Liver (tissue), 8 donors: ENCODE measurements at regions not wholly inside any gene's neighbourhood (a gene's known extent, or its start where the extent isn't known, plus 50 kb on each side); places are given as distances from the start of the nearest gene placed in this dataset.

ENCODE experiments used
- DNase-seq: peaks from one replicate; pipeline ENCODE4 v3.0.0-alpha.2; 2017; ENCODE audit warnings: low spot score
- H3K27ac ChIP-seq, 2 donors: one replicate each; pipeline ENCODE4 v1.7.0; 2013; ENCODE audit warnings: inconsistent platforms in 2 of 2, low read length in 2 of 2, control low read depth in 1 of 2, low read depth in 1 of 2, mild to moderate bottlenecking in 1 of 2
- H3K27me3 ChIP-seq, 4 donors: one replicate each; pipeline versions ENCODE4 v1.6.1 to v1.7.0; 2013; ENCODE audit warnings: low read length in 3 of 4, inconsistent platforms in 1 of 4, mild to moderate bottlenecking in 1 of 4, moderate library complexity in 1 of 4; ENCODE audit not compliant: control insufficient read depth in 4 of 4, insufficient read depth in 4 of 4
- H3K36me3 ChIP-seq, 4 donors: one replicate each; pipeline versions ENCODE4 v1.6.1 to v1.7.0; 2013; ENCODE audit warnings: low read length in 3 of 4, mild to moderate bottlenecking in 3 of 4, low read depth in 1 of 4, moderate library complexity in 1 of 4; ENCODE audit not compliant: control insufficient read depth in 4 of 4, insufficient read depth in 3 of 4
- H3K4me1 ChIP-seq, 4 donors: one replicate each; pipeline versions ENCODE4 v1.6.1 to v1.7.0; 2013; ENCODE audit warnings: low read length in 3 of 4, mild to moderate bottlenecking in 3 of 4, moderate library complexity in 1 of 4; ENCODE audit not compliant: control insufficient read depth in 4 of 4, insufficient read depth in 4 of 4
- H3K4me3 ChIP-seq, 3 donors: one replicate each; pipeline versions ENCODE4 v1.6.1 to v1.7.0; 2013; ENCODE audit warnings: low read length in 3 of 3, control low read depth in 1 of 3, low read depth in 1 of 3, mild to moderate bottlenecking in 1 of 3
- H3K9ac ChIP-seq, 2 donors: one replicate each; pipeline ENCODE4 v1.7.0; 2013; ENCODE audit warnings: low read length in 2 of 2, mild to moderate bottlenecking in 2 of 2, moderate library complexity in 2 of 2, control low read depth in 1 of 2, low read depth in 1 of 2
- H3K9me3 ChIP-seq, 4 donors: one replicate each; pipeline versions ENCODE4 v1.6.1 to v1.7.0; 2013; ENCODE audit warnings: low read length in 3 of 4; ENCODE audit not compliant: control insufficient read depth in 4 of 4
- CTCF ChIP-seq: fragments of 150-350 bp; IDR thresholded peaks from 2 replicates; pipeline ENCODE4 v1.5.1; 2017; ENCODE audit warnings: improper control_type of control experiment, low read depth, low read length; ENCODE audit not compliant: missing input control
- EGR1 ChIP-seq, 2 donors: IDR thresholded peaks; 2 replicates each; pipeline ENCODE4 v1.6.1; 2016 to 2018; ENCODE audit warnings: antibody characterized with exemption in 2 of 2, low read depth in 2 of 2
- GABPA ChIP-seq, 2 donors: IDR thresholded peaks in 1 of 2; conservative IDR thresholded peaks in 1 of 2; 2 replicates each; pipeline ENCODE4 v1.6.1; 2016; ENCODE audit warnings: antibody characterized with exemption in 2 of 2, mild to moderate bottlenecking in 1 of 2, moderate library complexity in 1 of 2
- MAX ChIP-seq: IDR thresholded peaks from 2 replicates; pipeline ENCODE4 v1.6.1; 2016; ENCODE audit warnings: antibody characterized with exemption
- RAD21 ChIP-seq, 2 donors: IDR thresholded peaks; 2 replicates each; pipeline ENCODE4 v1.6.1; 2016; ENCODE audit warnings: antibody characterized with exemption in 2 of 2, mild to moderate bottlenecking in 2 of 2
- REST ChIP-seq: IDR thresholded peaks from 2 replicates; pipeline ENCODE4 v1.6.1; 2016; ENCODE audit warnings: antibody characterized with exemption, mild to moderate bottlenecking
- SP1 ChIP-seq: IDR thresholded peaks from 2 replicates; pipeline ENCODE4 v1.6.1; 2018; ENCODE audit warnings: antibody characterized with exemption, mild to moderate bottlenecking
- WGBS: extraction: QIAGEN DNeasy Blood & Tissue Kit; methylation state at CpG from one replicate; pipeline ENCODE4 v1.1.7; 2013; 5-methylcytosine and 5-hydroxymethylcytosine counted together
- donor health status: healthy.
- donor health status: healthy.
- donor health status: healthy.
- donor health status: healthy.
- donor health status: healthy.

GRCh38 chr21:27412530-27412929 lies 445.6 kb upstream of the ADAMTS5 start:
- H3K9me3 ChIP-seq, result peaks cover 0 to 3% (median 0%) of the 10 kb centered on the region in 4 donors
- 60% methylated on average over 3 of the region's 3 CpGs for WGBS
- H3K27me3 ChIP-seq, result peaks cover 0 to 2% (median 0%) of the 10 kb centered on the region in 4 donors
- H3K36me3 ChIP-seq, result no peaks in the 10 kb centered on the region
- H3K9ac ChIP-seq, result no peak overlapping the region
- no peak overlapping the region for H3K4me3 ChIP-seq
- TF ChIP-seq EGR1 (IDR thresholded peaks at IDR 0.05; ENCODE audit: low read depth in 2 of 2), result no peak
- H3K4me1 ChIP-seq, result no peaks in the 10 kb centered on the region
- no peak overlapping the region for H3K27ac ChIP-seq
- DNase-seq, result no peak

- WGBS, result 52% methylated on average over 2 of the region's 2 CpGs
- H3K27me3 ChIP-seq, result no peaks in the 10 kb centered on the region
These were observed 441.9 kb upstream of the ADAMTS5 start for GRCh38 chr21:27408826-27409225.

More at GRCh38 chr21:27408826-27409225, 441.9 kb upstream of the ADAMTS5 start:
- Histone ChIP-seq H3K9ac (no peak overlapping the region), H3K4me1 (no peaks in the 10 kb centered on the region), H3K36me3 (no peaks in the 10 kb centered on the region), H3K9me3 (no peaks in the 10 kb centered on the region), H3K4me3 (no peak overlapping the region), H3K27ac (no peak overlapping the region)
- DNase-seq, result no peak
- TF ChIP-seq RAD21 (IDR thresholded peaks at IDR 0.05) (no peak), CTCF (no peak), SP1 (no peak), MAX (no peak), REST (no peak), GABPA (IDR thresholded peaks at IDR 0.05 in 1 of 2, conservative IDR thresholded peaks at IDR 0.05 in 1 of 2) (no peak)
